Loucy (cell line): ENCODE measurements at regions not wholly inside any gene's neighbourhood (a gene's known extent, or its start where the extent isn't known, plus 50 kb on each side); places are given as distances from the start of the nearest gene placed in this dataset.
"Not testable (repeated sequence)": the region's sequence is repeated elsewhere in the genome, so short reads cannot be mapped to it uniquely, and the experiment has no call there.

ENCODE experiments used
- H2AFZ ChIP-seq: fragments of 200-600 bp; sonication (generic); 2 replicates; pipeline ENCODE4 v1.6.0; 2016; ENCODE audit warnings: antibody characterized with exemption, mild to moderate bottlenecking, low read length, moderate library complexity
- H3F3A ChIP-seq: fragments of 200-600 bp; 2 replicates; pipeline ENCODE4 v1.6.0; 2016; ENCODE audit warnings: antibody characterized with exemption, low read depth, mild to moderate bottlenecking
- H3K27me3 ChIP-seq: fragments of 200-600 bp; sonication (generic); 2 replicates; pipeline ENCODE4 v1.6.1; 2014; ENCODE audit warnings: low read length, mild to moderate bottlenecking; ENCODE audit not compliant: insufficient read depth, poor library complexity, severe bottlenecking
- H3K36me3 ChIP-seq: fragments of 200-600 bp; sonication (generic); 2 replicates; pipeline ENCODE4 v1.6.1; 2016; ENCODE audit warnings: low read length; ENCODE audit not compliant: insufficient read depth
- H3K4me1 ChIP-seq: fragments of 200-600 bp; sonication (generic); 2 replicates; pipeline ENCODE4 v1.5.1; 2014; ENCODE audit warnings: low read length, mild to moderate bottlenecking; ENCODE audit not compliant: insufficient read depth, poor library complexity, severe bottlenecking
- H3K4me2 ChIP-seq: fragments of 200-600 bp; sonication (generic); 2 replicates; pipeline ENCODE4 v1.6.0; 2014; ENCODE audit warnings: antibody characterized with exemption, low read length, low read depth, mild to moderate bottlenecking; ENCODE audit not compliant: poor library complexity, severe bottlenecking
- H3K4me3 ChIP-seq: fragments of 200-600 bp; sonication (generic); 2 replicates; pipeline ENCODE4 v1.5.1; 2014; ENCODE audit warnings: low read length, mild to moderate bottlenecking, mixed read lengths; ENCODE audit not compliant: poor library complexity, severe bottlenecking
- H3K79me2 ChIP-seq: fragments of 200-600 bp; sonication (generic); 2 replicates; pipeline ENCODE4 v1.6.1; 2014; ENCODE audit warnings: low read length; ENCODE audit not compliant: insufficient read depth
- H3K9ac ChIP-seq: fragments of 200-600 bp; sonication (generic); 2 replicates; pipeline ENCODE4 v1.6.0; 2014; ENCODE audit warnings: mild to moderate bottlenecking, low read depth, low read length, moderate library complexity; ENCODE audit not compliant: poor library complexity, severe bottlenecking
- H3K9me2 ChIP-seq: fragments of 200-600 bp; sonication (generic); replicated peaks from 2 replicates; pipeline ENCODE4 v1.6.1; 2016; ENCODE audit warnings: low read depth, low read length, mixed read lengths
- H3K9me3 ChIP-seq: fragments of 200-600 bp; sonication (generic); 2 replicates; pipeline ENCODE4 v1.6.1; 2014; ENCODE audit warnings: mild to moderate bottlenecking, antibody characterized with exemption, low read length, low read depth; ENCODE audit not compliant: insufficient read depth
- H4K20me1 ChIP-seq: fragments of 200-600 bp; sonication (generic); 2 replicates; pipeline ENCODE4 v1.6.0; 2014; ENCODE audit warnings: antibody characterized with exemption, low read length, mild to moderate bottlenecking; ENCODE audit not compliant: insufficient read depth, poor library complexity, severe bottlenecking
- EZH2phosphoT487 ChIP-seq: fragments of 200-600 bp; IDR thresholded peaks from 2 replicates; pipeline ENCODE4 v1.6.1; 2018; ENCODE audit warnings: antibody characterized with exemption, mild to moderate bottlenecking, moderate library complexity, borderline replicate concordance
- TF ChIP-seq, protein P1 (sequence below): fragments of 200-600 bp; sonication (generic); conservative IDR thresholded peaks from 2 replicates; pipeline ENCODE4 v1.5.1; 2014; ENCODE audit warnings: mild to moderate bottlenecking, antibody characterized with exemption, low read length

DNA sequence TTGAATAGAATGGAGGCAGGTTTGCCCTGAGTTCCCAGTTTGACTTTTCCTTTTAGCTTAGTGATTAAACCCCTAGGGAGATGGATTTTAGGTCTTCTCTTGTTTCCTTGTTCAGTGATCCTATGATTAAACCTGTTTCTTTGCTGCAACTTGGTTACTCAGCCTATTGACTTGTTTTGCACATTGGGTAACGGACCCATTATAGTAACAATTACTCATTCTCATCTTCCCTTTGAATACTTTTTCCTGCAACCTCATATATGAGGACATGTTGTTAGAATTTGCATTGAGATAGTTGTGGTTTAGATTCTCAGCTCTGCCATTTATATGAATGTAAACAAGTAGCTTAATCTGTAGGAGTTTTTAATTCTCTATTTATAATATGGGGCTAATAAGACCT, 489.2 kb upstream of the CNTN5 start:
- H2AFZ ChIP-seq: no peak overlapping the region
- no peaks in the 10 kb centered on the region for H3K9me2 ChIP-seq
- no peak for TF ChIP-seq EZH2phosphoT487
- TF ChIP-seq, protein P1, sequence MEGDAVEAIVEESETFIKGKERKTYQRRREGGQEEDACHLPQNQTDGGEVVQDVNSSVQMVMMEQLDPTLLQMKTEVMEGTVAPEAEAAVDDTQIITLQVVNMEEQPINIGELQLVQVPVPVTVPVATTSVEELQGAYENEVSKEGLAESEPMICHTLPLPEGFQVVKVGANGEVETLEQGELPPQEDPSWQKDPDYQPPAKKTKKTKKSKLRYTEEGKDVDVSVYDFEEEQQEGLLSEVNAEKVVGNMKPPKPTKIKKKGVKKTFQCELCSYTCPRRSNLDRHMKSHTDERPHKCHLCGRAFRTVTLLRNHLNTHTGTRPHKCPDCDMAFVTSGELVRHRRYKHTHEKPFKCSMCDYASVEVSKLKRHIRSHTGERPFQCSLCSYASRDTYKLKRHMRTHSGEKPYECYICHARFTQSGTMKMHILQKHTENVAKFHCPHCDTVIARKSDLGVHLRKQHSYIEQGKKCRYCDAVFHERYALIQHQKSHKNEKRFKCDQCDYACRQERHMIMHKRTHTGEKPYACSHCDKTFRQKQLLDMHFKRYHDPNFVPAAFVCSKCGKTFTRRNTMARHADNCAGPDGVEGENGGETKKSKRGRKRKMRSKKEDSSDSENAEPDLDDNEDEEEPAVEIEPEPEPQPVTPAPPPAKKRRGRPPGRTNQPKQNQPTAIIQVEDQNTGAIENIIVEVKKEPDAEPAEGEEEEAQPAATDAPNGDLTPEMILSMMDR: no peak
- no peak overlapping the region for H3K4me3 ChIP-seq
- no peaks in the 10 kb centered on the region for H3K9me3 ChIP-seq
- no peaks in the 10 kb centered on the region for H3K36me3 ChIP-seq
- H4K20me1 ChIP-seq: no peaks in the 10 kb centered on the region
- H3K9ac ChIP-seq: no peak overlapping the region
- H3K4me1 ChIP-seq: no peaks in the 10 kb centered on the region
- H3F3A ChIP-seq: no peaks in the 10 kb centered on the region
- no peaks in the 10 kb centered on the region for H3K27me3 ChIP-seq
- H3K4me2 ChIP-seq: no peak overlapping the region
- H3K79me2 ChIP-seq: no peaks in the 10 kb centered on the region

GRCh38 chr11:98536023-98536422, 484.7 kb upstream of the CNTN5 start:
- Histone ChIP-seq H2AFZ (no peak overlapping the region), H3K79me2 (no peaks in the 10 kb centered on the region), H3K9me2 (no peaks in the 10 kb centered on the region), H4K20me1 (no peaks in the 10 kb centered on the region), H3K9me3 (no peaks in the 10 kb centered on the region), H3K9ac (no peak overlapping the region), H3K4me1 (no peaks in the 10 kb centered on the region), H3F3A (no peaks in the 10 kb centered on the region), H3K4me3 (no peak overlapping the region), H3K4me2 (no peak overlapping the region), H3K27me3 (no peaks in the 10 kb centered on the region), H3K36me3 (no peaks in the 10 kb centered on the region)
- TF ChIP-seq EZH2phosphoT487: no peak

GRCh38 chr11:98538358-98538757, 482.4 kb upstream of the CNTN5 start:
- H3K9me3 ChIP-seq, H3K27me3 ChIP-seq, H3K4me1 ChIP-seq, H3K36me3 ChIP-seq, H4K20me1 ChIP-seq, H3F3A ChIP-seq, H3K9ac ChIP-seq, H3K4me3 ChIP-seq, H3K4me2 ChIP-seq, H3K9me2 ChIP-seq, H3K79me2 ChIP-seq, H2AFZ ChIP-seq: not testable (repeated sequence)

DNA sequence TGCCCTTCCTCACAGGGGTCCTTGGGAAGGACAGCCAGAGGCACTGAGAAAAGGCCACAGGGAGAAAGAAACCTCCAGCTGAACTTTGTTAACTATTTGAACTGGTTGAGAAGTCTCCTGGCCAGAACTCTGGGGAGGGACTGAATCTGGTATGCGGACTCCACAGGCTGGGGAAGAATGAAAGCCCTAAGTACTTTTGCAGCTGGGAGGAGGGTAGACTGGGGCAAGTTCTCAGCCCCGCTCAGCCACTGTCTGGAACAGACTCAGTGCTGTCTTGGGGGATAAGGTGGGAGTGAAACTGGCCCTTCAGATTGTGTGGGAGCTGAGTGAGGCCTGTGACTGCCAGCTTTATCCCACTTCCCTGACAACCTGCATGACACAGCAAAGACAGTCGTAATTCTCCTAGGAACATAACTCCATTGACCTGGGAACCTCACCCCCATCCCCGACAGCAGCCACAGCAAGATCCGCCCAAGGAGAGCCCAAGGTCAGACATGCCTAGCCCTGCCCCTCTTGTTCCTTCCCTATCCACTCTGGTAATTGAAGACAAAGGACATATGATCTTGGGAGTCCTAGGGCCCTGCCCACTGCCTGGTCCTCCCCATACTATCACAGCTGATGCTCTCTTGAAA, 475.1 kb upstream of the CNTN5 start:
- Histone ChIP-seq H3K36me3 (no peaks in the 10 kb centered on the region), H3F3A (no peaks in the 10 kb centered on the region), H3K9ac (no peak overlapping the region), H4K20me1 (no peaks in the 10 kb centered on the region), H3K4me2 (no peak overlapping the region), H3K4me3 (no peak overlapping the region), H3K9me2 (no peaks in the 10 kb centered on the region), H3K9me3 (no peaks in the 10 kb centered on the region), H3K4me1 (no peaks in the 10 kb centered on the region), H3K79me2 (no peaks in the 10 kb centered on the region), H3K27me3 (no peaks in the 10 kb centered on the region), H2AFZ (no peak overlapping the region)
- no peak for TF ChIP-seq EZH2phosphoT487
- TF ChIP-seq, protein P1: no peak
